GM19324 (cell line): ENCODE measurements at regions not wholly inside any gene's neighbourhood (a gene's known extent, or its start where the extent isn't known, plus 50 kb on each side); places are given as distances from the start of the nearest gene placed in this dataset.

Source experiments
- ATAC-seq: cut with Tn5 transposase; IDR thresholded peaks from one replicate; pipeline ENCODE4 v1.9.1; 2021; ENCODE audit warnings: mild to moderate bottlenecking, moderate library complexity; ENCODE audit not compliant: unreplicated experiment, low FRiP score

DNA sequence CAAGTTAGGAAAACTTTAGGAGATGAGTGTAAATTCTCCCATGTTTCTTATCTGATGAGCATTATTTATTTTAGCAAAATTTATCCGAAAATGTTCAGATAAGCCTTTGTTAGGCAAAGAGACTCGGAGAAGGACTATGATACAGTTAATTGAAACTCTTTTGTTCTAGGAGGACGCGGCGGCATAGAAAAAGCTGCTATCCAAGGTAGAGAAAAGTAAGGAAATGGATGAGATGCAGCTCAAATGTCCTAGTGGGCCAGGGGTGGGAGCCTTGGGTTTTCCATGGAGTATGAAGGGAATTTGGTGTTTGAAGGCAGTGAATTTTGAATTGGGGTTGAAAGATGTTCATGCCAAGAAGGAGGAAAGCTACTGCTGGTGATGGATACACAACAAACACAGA is 1504.5 kb downstream of the AACS start:
- no peak for ATAC-seq

DNA sequence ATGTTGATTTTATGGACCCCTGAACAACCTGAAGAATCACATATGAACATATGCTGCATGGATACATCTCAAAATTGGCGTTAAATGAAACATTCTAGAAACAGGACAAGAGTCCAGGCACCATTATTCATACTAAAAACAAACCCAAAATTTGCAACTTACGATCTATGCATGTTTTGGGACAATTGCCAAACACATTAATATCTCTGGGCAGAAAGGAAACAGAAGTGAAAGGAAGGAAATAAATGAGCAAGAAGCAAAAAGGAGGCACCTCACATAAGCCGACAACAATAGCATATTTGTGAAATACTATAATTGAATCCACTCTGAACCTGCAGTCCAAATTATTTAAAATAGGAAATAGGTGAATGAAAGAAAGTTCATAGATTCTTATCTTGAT is 1505.3 kb downstream of the AACS start:
- ATAC-seq: no peak

DNA sequence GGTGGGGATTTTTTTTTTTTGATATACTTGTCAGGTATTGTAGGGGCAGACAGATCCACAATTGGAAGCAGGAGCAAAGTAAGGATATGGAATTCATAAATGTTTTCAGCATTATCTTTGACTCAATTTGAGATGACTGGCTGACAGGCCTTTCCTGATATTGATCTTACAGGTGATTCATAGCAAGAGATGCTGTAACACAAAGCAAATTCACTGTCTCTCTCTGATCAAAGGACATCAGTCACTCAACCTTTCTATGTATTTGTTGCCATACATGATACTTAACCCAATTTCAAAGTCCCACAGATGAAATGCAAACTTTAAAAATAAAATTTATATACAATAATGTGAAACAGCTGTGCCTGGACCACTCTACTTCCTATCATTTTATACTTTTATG is 1506.9 kb downstream of the AACS start:
- no peak for ATAC-seq

DNA sequence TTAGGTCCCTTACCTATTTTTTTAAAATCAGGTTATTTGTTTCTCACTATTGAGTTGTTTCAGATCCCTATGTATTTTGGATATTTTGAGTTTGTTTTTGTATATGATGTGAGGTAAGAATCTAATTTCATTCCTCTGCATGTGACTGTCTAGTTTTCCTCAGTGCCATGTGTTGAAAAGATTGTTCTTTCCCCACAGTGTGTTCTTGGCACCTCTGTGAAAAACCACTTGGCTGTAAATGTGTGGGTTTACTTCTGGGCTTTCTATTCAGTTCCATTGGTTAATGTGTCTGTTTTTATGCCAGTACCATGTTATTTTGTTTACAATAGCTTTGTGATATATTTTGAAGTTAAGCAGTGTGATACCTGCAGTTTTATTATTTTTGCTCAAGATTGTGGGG is 1516.4 kb downstream of the AACS start:
- no peak for ATAC-seq

DNA sequence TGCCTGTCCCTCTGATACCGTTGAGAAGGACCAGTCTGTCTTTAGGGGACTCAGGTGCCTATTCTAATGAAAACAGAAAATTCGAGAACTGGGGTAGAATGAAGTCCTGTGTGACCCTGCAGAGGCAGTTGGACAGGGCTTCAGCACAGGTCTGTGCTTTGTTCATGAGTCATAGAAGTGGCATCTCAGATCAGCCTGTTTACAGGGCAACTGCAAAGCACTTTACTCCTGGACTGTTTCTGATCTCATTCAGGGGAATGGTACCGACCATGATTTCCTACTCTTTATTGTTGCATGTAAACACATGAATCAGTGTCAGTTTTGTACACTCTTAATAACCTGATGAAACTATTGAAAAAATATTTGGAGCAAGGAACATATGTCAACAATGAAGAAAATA is 1517.0 kb downstream of the AACS start:
- ATAC-seq: no peak

DNA sequence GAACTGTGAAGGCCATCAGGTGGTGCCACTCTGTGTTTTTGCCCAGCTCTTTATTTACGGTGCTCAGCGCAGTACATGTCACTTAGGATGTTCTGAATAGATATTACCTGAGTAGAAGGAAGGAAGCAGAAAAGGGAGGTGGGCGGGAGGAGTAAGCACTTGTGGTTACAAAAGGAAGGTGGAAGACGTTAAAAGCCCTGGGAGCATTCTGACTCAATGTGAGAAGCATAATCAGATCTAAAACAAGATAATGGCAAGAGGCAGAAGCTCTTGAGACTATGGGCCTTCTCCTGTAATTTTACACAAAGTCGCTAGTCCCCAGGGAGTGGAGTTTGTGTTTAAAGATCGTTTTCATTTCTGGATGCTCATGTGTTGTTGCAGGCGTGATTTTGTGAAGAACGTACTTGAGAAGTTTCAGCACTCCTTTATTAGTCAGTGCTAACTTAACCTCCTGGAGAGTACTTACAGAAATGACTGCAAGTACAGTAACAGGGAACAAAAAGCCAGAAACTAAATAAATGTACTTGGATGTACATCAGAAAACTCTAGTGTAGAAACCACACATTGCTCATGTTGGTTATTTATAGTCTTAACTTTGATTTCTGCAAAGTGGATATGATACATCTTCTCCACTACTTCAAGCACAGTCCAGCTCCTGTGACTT is 1523.5 kb downstream of the AACS start:
- no peak for ATAC-seq

DNA sequence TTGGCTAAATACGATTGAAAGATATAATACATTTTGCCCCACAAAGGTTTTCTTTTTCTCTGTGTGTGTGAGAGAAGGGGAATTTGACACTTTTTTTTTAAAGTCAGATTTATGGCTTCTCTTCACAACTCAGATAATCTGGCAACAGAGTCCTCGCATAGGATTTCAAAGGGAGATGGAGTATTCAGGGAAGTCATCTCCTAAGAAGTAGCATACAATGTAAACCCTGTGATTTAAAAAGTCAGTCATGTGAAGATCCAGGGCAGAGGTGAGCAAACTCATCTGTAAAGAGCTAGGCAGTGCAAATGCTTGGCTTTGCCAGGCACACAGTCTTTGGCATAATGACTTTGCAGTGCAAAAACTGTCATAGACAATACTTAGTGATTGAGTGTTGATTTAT is 1526.3 kb downstream of the AACS start:
- ATAC-seq: no peak

DNA sequence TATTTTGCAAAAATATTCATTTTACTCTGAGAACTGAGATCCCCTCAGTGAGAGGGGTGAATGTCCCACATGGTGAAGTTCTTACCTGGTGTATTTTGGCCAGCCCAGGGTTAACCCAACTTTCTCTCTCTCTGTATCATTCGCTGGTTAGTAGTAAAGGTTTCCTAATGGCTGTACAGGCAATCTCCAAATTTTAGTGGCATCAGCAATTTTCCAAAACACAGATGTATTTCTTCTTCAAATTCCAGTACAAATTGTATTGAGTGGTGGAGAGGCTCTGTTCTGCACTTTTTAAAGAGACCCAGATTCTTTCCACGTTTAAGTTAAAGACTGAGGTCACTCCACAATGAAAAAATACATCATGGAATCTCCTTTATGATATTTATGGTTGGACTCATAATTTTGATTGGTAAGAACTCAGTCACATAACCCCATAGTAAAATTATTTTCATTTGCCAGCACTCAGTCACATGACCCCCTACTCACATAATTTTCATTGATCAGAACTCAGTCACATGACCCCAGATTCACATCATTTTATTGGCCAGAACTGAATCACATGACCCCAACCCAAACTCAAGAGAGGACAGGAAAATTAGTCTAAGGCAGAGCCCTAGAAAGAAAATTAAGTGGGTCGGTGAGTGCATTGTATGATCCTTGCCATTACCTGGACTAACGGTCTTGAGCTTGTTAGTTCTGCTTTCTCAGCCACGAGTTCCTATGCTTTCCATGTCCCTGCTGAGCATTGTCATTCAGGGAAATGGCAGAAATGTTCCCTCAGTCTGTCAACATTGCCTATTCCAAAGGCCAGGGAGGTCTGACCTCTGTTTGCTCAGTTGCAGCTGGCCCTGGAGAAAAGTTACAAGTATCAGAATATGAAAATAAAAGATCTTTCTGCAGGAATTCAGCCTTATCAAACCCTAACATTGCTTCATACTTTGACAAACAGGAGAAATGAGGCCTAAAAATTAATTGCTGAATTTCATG is 1536.2 kb downstream of the AACS start:
- no peak for ATAC-seq

DNA sequence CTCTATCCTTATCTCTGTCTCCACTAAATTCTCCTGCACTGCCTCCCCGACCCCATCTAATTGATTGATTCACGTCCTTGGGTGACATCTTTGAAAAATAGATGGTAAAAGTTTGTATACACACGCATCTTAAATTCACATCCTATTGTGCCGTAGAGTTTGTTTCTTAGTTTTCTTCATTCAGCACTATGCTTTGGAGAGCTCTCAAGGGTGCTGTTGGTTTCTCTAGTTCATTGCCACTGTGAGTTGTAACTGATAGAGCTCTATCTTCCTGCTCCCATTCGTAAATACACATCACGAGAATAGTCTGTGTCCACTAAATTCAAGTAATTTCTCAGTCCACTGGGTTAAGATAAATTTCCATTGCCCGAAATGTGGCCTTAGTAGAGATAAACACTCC is 1537.4 kb downstream of the AACS start:
- ATAC-seq: no peak

DNA sequence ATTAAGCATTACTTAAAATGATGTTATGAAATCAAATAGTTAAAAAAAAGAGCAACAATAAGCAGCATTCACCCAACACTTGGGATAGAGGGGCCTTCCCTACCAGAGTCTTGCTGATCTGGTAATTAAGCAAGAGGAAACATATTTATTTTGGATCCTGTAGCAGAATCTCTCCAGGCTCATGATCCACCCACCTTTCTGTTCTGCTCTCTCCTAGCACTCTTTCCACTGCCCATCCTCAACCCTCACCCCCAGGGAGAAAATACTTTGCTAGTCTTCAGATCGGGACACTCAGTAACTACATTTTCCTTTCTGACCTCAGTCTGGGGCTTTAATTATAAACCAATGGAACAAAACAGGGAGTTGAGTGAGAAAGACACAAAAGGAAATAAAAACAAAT is 1541.9 kb downstream of the AACS start:
- no peak for ATAC-seq

DNA sequence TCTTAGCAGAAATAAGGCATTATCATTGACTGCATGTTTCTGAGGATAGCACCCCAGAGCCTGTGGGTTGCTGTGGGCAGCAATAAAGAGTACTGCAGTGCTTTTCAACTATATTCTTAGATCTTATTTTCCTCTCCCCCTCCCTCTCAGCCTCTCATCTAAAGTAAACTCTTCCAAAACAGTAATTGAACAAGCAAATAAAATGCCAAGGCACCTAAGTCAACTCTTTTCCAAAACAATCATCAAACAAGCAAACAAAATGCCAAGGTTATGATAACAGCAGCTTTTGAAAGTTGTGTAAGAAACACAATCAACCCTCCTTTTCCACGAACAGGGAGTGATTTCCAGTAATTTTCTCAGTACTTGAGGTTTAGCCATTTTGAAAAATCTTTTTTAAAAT is 1542.6 kb downstream of the AACS start:
- ATAC-seq: no peak

DNA sequence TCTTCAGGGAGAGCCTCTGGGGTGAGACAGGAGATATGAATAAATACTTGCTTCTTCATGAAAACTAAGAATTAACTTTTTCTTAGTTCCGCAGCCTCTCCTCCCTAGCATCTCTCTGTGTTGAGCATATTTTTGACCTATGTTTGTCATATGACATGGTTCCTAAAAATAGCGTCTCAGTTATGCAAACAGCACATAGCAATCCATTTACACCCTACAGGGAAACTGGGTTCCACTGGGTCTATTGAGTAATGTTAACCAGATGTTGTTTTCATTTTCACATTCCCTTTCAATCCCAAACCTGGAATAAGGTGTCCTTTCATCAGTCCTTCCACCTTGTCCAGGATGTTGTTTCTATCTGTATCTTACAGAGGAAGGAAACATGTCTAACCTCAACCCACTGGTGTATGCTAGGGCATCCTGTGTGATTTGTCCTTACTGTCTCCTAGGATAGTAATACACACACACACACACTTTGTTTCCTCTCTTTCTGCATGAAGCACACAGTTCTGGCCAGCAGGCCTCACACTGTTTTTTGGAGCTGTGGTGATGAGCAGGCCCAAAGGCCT is 1543.5 kb downstream of the AACS start:
- no peak for ATAC-seq

DNA sequence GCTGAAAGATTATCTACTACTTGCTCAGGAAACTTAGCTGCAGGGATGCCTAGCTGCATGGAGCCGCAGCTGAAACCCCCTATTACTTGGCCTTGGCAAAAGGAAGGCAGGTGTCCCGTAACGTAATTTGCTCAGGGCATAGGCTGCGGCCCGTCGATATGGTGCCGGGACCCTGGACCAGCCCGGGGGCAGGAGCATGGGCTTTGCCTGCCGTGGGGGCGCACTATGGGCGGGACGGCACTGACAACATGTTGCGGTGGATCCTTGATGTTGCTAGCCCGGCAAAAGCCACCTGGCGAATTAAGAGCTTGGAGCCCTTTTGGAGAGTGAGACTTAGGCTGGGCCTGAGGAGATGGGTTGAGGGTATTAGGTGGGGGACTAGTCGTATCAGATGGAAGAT is 1551.2 kb downstream of the AACS start:
- no peak for ATAC-seq

DNA sequence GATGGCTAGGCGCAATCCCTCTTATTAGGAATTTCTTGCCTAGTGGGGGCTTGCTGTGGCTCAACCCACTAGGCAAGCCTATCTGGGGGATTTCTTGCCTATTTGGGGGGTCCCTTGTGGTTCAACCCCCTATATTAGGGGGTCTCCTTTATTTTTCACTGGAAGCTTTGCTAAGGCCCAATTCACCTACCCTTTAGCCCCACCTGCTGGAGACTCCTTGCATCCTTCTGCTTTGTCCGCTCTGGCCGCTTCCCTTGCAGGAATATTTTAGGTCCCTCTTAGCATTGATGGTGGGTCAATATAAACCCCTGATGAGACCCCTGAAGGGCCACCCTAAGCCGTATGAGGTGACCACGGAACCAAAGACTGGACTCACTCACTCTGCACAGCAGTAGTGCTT is 1552.1 kb downstream of the AACS start:
- ATAC-seq: no peak

DNA sequence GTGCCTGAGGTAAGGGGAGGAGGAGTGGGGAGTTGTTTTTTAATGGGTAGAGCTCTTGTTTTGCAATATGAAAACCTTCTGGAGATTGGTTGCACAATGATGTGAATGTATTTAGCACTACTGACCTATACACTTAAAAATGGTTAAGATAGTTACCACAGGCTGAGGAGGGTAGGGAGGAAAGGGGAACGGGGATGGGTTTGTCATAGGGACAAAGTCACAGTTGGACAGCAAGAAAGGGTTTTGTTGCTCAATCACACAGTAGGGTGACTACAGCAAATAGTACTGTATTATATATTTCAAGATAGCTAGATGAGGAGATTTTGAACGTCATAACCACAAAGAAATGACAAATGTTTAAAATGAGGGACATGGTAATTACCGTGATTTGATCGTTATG is 1562.4 kb downstream of the AACS start:
- ATAC-seq: no peak

DNA sequence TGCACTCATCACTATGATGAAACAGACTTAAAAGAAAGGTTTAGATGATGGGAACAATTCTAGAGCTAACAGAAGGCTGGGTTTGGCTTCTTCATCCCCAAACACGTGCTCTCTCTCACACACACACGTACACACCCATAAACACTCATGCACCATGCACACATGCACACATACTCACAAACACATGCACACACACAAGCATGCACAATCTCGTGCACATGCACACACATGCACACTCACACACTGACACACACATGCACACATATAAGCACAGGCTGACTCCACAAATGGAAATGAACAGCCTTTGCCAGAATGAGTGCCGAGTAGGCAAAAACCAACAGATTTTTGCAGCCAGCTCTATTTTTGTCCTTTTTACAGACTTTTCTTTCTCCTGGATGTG is 1571.6 kb downstream of the AACS start:
- ATAC-seq: no peak

DNA sequence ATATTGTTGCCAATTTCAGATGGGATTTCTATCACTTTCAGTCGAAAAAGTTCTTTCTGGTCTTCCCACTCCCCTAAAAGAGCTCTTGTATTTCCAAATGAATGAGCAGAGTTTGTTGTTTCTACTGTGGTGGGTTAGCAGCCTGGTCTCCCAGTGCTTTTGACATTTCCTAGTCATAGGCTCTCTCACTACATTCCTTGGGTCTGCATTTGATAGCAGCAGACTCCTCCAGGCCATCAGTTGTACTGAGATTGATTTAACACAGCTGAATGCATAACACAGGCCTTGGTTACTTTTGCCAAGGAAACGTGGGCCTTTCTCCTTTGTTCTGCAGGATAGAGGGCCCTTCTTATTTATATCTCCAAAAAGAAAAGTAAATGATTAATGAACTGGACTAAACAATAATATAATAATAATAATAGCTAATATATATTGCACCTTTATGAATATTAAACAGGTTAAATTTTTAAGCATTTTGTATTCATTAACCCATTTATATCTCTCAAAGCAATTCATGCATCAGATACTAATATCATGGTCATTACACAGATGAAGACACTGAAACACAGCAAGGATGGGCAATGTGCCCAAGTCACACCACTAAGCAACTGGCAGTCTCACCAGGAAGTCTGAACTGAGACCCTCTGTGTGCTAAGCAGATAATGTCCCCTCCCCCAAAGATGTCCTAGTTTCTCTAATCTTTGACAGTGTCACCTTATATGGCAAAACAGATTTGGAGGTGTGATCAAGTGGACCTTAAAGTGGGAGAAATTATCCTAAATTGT is 1579.2 kb downstream of the AACS start:
- ATAC-seq: no peak

DNA sequence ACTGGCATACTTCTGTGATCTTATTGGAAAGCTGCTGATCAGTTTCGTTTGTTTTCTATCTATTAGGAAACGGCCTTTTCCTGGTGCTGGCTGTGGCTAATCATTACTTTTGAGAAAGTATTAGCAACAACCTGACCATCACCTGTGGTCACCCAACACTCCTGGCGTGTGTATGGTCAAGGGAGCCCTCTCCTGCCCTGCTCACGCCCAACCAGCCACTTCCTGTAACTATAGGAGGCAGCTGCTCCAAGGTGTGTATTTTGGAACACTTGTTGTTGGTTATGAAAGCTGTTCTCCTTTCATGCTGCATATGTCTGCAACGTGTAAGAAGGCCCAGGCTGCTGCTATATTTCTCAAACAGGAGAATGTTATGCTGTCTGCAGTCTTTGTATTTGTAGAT is 1582.8 kb downstream of the AACS start:
- no peak for ATAC-seq

DNA sequence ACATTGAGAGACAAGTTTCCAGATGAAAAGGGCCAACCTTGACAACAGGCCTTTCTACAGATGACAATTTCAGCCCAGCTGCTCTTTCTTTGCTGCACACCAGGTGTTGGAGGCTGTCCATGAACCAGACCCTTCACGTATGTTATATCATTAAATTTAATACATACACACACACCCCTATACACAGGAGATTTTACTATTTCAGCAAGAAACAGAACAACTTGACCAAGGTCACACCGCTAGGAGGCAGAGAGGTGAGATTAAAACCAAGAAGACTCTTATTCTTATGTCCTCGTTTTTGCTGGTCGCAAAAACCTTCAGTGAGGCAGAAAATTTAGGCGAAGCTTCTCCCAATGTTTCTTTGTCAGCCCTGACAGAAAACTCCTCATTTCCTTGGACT is 1585.9 kb downstream of the AACS start:
- no peak for ATAC-seq

DNA sequence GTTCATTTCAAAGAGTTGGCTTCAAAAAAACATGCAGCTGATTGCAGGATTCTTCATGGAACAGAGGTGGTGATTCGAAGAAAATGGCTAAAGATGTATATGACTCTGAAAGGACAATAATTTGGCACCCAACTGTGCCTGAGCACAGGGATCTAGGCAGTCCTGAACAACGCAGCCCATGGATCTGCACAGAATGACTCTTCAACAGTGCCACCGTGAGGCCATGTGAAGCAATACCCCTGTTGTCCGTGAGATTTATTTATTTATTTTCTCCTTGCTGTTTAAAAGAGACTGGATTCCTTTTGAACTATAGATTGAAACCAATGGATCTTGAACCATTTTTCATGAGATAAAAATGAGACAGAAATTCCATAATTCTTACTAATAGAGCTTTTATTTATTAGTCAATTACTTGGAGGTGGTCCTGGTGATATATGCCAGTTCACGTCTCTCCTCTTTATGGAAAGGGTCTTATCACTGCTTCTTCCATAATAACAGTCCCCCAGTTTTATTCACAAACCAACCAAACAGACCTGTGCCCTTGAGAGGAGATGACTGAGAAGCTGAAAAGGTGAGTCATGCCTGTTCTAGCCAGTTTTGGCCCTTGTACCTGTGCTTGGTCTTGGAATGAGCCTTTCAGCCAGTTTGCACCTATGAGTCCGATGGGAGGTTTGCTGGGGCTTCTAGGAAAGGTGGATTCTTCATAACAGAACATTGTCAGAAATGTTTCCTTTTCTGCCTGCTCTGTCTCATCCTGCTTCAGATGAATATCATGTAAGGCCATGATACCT is 1598.3 kb downstream of the AACS start:
- no peak for ATAC-seq
